Lower leg skin (tissue), 3 donors: ENCODE measurements at regions not wholly inside any gene's neighbourhood (a gene's known extent, or its start where the extent isn't known, plus 50 kb on each side); places are given as distances from the start of the nearest gene placed in this dataset.

Experiments used
- CTCF ChIP-seq, 3 donors: fragments of 450-650 bp; IDR thresholded peaks; one replicate each; pipeline ENCODE4 v1.5.1; 2016; ENCODE audit warnings: antibody characterized with exemption in 3 of 3, mild to moderate bottlenecking in 3 of 3, moderate library complexity in 2 of 3
- POLR2A ChIP-seq, 2 donors: fragments of 450-650 bp; IDR thresholded peaks; one replicate each; pipeline ENCODE4 v1.6.1; 2016 to 2017; ENCODE audit warnings: antibody characterized with exemption in 2 of 2, mild to moderate bottlenecking in 1 of 2, moderate library complexity in 1 of 2

GRCh38 chr3:105006164-105006563, 360.5 kb upstream of the ALCAM start:
- no peak for TF ChIP-seq CTCF (IDR thresholded peaks at IDR 0.05)
- TF ChIP-seq POLR2A (IDR thresholded peaks at IDR 0.05) = no peak
